ENCODE measurements at regions not wholly inside any gene's neighbourhood (a gene's known extent, or its start where the extent isn't known, plus 50 kb on each side); places are given as distances from the start of the nearest gene placed in this dataset.

DNA sequence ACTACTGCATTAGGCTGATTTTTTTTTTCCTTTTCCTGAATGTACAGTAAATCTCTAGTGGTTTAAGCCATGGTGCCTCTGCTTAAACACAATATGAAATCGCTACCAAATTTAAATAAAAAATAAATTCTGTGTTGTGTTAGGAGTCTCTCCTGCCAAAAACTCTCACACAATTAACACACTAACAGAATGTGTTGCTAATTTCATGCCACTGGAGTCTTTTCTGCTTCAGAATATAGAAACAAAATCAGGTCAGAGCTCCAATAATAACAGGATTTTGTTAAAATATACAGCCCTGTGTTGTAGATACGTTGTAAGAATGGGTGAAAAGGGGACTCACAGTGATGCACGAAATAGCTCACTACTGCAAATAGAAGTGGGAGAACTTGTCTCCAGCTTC, 398.8 kb downstream of the ZSWIM6 start:
- no peak for DNase-seq (ENCODE audit: low spot score)
- TF ChIP-seq, protein P1, sequence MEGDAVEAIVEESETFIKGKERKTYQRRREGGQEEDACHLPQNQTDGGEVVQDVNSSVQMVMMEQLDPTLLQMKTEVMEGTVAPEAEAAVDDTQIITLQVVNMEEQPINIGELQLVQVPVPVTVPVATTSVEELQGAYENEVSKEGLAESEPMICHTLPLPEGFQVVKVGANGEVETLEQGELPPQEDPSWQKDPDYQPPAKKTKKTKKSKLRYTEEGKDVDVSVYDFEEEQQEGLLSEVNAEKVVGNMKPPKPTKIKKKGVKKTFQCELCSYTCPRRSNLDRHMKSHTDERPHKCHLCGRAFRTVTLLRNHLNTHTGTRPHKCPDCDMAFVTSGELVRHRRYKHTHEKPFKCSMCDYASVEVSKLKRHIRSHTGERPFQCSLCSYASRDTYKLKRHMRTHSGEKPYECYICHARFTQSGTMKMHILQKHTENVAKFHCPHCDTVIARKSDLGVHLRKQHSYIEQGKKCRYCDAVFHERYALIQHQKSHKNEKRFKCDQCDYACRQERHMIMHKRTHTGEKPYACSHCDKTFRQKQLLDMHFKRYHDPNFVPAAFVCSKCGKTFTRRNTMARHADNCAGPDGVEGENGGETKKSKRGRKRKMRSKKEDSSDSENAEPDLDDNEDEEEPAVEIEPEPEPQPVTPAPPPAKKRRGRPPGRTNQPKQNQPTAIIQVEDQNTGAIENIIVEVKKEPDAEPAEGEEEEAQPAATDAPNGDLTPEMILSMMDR (IDR thresholded peaks at IDR 0.05; ENCODE audit: extremely low read depth, insufficient read depth, missing control alignments): no peak
- in situ Hi-C loops (cut with MboI; ENCODE audit: low pct_unique_long_range_greater_than_20kb, low sequenced_read_pairs, unreplicated experiment): no loop called here

DNA sequence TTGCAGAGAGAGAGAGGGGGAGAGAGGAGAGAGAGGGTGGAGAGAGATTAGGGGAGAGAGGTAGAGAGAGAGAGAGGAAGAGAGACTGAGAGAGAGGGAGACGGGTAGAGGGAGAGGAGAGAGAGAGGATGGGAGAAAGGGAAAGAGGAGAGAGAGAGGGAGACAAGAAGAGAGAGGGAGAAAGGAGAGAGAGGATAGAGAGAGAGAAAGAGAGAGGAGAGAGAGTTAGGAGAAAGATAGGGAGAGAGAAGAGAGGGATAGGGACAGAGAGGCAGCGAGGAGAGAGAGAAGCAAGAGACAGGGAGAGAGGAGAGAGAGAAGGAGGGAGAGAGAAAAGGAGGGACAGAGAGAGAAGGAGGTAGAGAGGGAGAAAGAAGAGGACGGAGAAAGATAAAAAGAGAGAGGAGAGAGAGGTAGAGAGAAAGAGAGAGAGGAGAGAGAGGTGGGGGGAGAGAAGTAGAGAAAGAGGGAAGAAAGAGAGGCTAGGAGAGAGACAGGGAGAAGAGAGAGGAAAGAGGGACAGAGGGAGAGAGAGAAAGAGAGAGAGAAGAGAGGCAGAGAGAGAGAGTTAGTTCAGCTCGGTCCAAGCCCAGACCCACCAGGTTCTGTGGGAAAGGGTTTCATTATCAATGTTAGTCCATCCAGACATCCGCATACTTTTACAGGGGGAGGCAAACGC, 399.3 kb downstream of the ZSWIM6 start:
- in situ Hi-C loops (cut with MboI; ENCODE audit: low pct_unique_long_range_greater_than_20kb, low sequenced_read_pairs, unreplicated experiment): no loop called here
- no peak for DNase-seq (ENCODE audit: low spot score)
- TF ChIP-seq, protein P1 (IDR thresholded peaks at IDR 0.05; ENCODE audit: extremely low read depth, insufficient read depth, missing control alignments): no peak

- in situ Hi-C loops (cut with MboI; ENCODE audit: low pct_unique_long_range_greater_than_20kb, low sequenced_read_pairs, unreplicated experiment): no loop called here
- TF ChIP-seq, protein P1 (IDR thresholded peaks at IDR 0.05; ENCODE audit: extremely low read depth, insufficient read depth, missing control alignments): no peak
- no peak for DNase-seq (ENCODE audit: low spot score)
Measured at GRCh38 chr5:61731946-61732314, 399.9 kb downstream of the ZSWIM6 start.

DNA sequence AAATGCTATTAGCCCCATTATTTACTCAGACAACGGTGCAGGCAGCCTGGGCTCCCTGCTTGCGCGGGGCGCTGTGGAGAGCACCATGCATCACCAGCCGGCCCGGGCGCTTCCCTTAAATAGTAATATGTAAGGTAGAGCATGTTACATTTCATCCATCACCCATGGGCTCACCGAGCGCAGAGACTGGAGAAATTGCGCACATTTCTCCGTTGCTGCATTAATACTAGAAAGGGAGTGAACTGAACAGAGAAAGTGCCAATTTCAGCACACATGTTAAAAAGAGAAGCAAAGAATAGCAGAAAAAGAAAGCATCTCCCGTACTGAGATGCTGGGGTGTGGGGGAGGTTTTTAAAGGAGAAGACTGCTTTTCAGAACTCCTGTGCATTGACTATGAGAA, 400.3 kb downstream of the ZSWIM6 start:
- in situ Hi-C loops (cut with MboI; ENCODE audit: low pct_unique_long_range_greater_than_20kb, low sequenced_read_pairs, unreplicated experiment): no loop called here
- TF ChIP-seq, protein P1 (IDR thresholded peaks at IDR 0.05; ENCODE audit: extremely low read depth, insufficient read depth, missing control alignments): no peak
- no peak for DNase-seq (ENCODE audit: low spot score)

GRCh38 chr5:61732796-61733195, 400.7 kb downstream of the ZSWIM6 start:
- TF ChIP-seq, protein P1 (IDR thresholded peaks at IDR 0.05; ENCODE audit: extremely low read depth, insufficient read depth, missing control alignments): no peak
- in situ Hi-C loops (cut with MboI; ENCODE audit: low pct_unique_long_range_greater_than_20kb, low sequenced_read_pairs, unreplicated experiment): no loop called here

GRCh38 chr5:61734001-61734400, 401.9 kb downstream of the ZSWIM6 start:
- TF ChIP-seq, protein P1 (IDR thresholded peaks at IDR 0.05; ENCODE audit: extremely low read depth, insufficient read depth, missing control alignments): no peak
- no peak for DNase-seq (ENCODE audit: low spot score)
- in situ Hi-C loops (cut with MboI; ENCODE audit: low pct_unique_long_range_greater_than_20kb, low sequenced_read_pairs, unreplicated experiment): no loop called here

More at GRCh38 chr5:61732796-61733195, 400.7 kb downstream of the ZSWIM6 start:
- no peak for DNase-seq (ENCODE audit: low spot score)

Measured in GM13977 (cell line).